ENCODE measurements at regions not wholly inside any gene's neighbourhood (a gene's known extent, or its start where the extent isn't known, plus 50 kb on each side); places are given as distances from the start of the nearest gene placed in this dataset.

- no peak for TF ChIP-seq REST (IDR thresholded peaks at IDR 0.05)
Measured at GRCh38 chr10:11687357-11687771, 54.8 kb upstream of the ECHDC3 start (continued).

- Histone ChIP-seq H3K4me3 (ENCODE audit: low read depth in 1 of 3, low read length in 3 of 3) (no peak overlapping the region), H3K36me3 (ENCODE audit: control insufficient read depth in 4 of 4, insufficient read depth in 3 of 4, low read depth in 1 of 4, low read length in 3 of 4) (no peaks in the 10 kb centered on the region), H3K27me3 (ENCODE audit: control insufficient read depth in 4 of 4, insufficient read depth in 4 of 4, low read length in 3 of 4) (no peaks in the 10 kb centered on the region), H3K9me3 (ENCODE audit: control insufficient read depth in 4 of 4, low read length in 3 of 4) (no peaks in the 10 kb centered on the region), H3K27ac (ENCODE audit: low read depth in 1 of 2, low read length in 2 of 2) (no peak overlapping the region), H3K9ac (ENCODE audit: low read depth in 1 of 2, low read length in 2 of 2) (no peak overlapping the region), H3K4me1 (ENCODE audit: control insufficient read depth in 4 of 4, insufficient read depth in 4 of 4, low read length in 3 of 4) (peaks cover 0 to 12% (median 2%) of the 10 kb centered on the region in 4 donors)
- no peak for DNase-seq (ENCODE audit: low spot score)
- no peak for TF ChIP-seq RXRA (IDR thresholded peaks at IDR 0.05)
- TF ChIP-seq CTCF (IDR thresholded peaks at IDR 0.05; ENCODE audit: low read depth, low read length, missing input control): no peak
- no peak for TF ChIP-seq TAF1 (conservative IDR thresholded peaks at IDR 0.05)
- TF ChIP-seq SP1 (IDR thresholded peaks at IDR 0.05): no peak
- no peak for TF ChIP-seq HNF4A (conservative IDR thresholded peaks at IDR 0.05)
- TF ChIP-seq HNF4G (IDR thresholded peaks at IDR 0.05): no peak
- TF ChIP-seq FOXA1 (IDR thresholded peaks at IDR 0.05): no peak
- no peak for TF ChIP-seq REST (IDR thresholded peaks at IDR 0.05)
- TF ChIP-seq YY1 (IDR thresholded peaks at IDR 0.05): no peak
- no peak for TF ChIP-seq RAD21 (IDR thresholded peaks at IDR 0.05)
- WGBS: 56% methylated on average over 7 of the region's 7 CpGs
Measured at GRCh38 chr10:11685787-11686218, 56.4 kb upstream of the ECHDC3 start.
